OCI-LY3 (cell line): ENCODE measurements at regions not wholly inside any gene's neighbourhood (a gene's known extent, or its start where the extent isn't known, plus 50 kb on each side); places are given as distances from the start of the nearest gene placed in this dataset.

Experiments
- H2AFZ ChIP-seq: fragments of 200-600, 300-600 bp; shearing (Covaris generic); 2 replicates; pipeline ENCODE4 v1.6.0; 2014; ENCODE audit warnings: antibody characterized with exemption, low read depth, low read length
- H3K27ac ChIP-seq: fragments of 200-600, 300-600 bp; sonication (generic); 2 replicates; pipeline ENCODE4 v1.5.1; 2014; ENCODE audit warnings: mild to moderate bottlenecking, low read length, moderate library complexity, mixed read lengths
- H3K27me3 ChIP-seq: fragments of 200-600, 300-600 bp; sonication (generic); 2 replicates; pipeline ENCODE4 v1.6.1; 2014; ENCODE audit warnings: low read depth, low read length, mixed read lengths
- H3K36me3 ChIP-seq: fragments of 200-600, 300-600 bp; sonication (generic); replicated peaks from 2 replicates; pipeline ENCODE3; 2014; ENCODE audit warnings: low read depth, low read length, mixed read lengths
- H3K4me1 ChIP-seq: fragments of 300-600, 200-600 bp; sonication (generic); 2 replicates; pipeline ENCODE4 v1.6.1; 2014; ENCODE audit warnings: low read length, mixed read lengths
- H3K4me2 ChIP-seq: fragments of 200-600, 300-600 bp; sonication (generic); 2 replicates; pipeline ENCODE4 v1.6.1; 2014; ENCODE audit warnings: low read length, mixed read lengths
- H3K4me3 ChIP-seq: fragments of 300-600, 200-600 bp; sonication (generic); 2 replicates; pipeline ENCODE4 v1.5.1; 2014; ENCODE audit warnings: antibody characterized with exemption, mild to moderate bottlenecking, low read length, moderate library complexity
- H3K79me2 ChIP-seq: fragments of 300-600, 200-600 bp; shearing (Covaris generic); 2 replicates; pipeline ENCODE4 v1.6.1; 2014; ENCODE audit warnings: mild to moderate bottlenecking, low read length, mixed read lengths
- H3K9ac ChIP-seq: fragments of 300-600, 200-600 bp; shearing (Covaris generic); 2 replicates; pipeline ENCODE4 v1.6.0; 2014; ENCODE audit warnings: mild to moderate bottlenecking, low read length, moderate library complexity
- H3K9me3 ChIP-seq: fragments of 200-600, 300-600 bp; shearing (Covaris generic); 2 replicates; pipeline ENCODE4 v1.6.1; 2014; ENCODE audit warnings: low read length, mixed read lengths; ENCODE audit not compliant: insufficient read depth
- H4K20me1 ChIP-seq: fragments of 200-600, 300-600 bp; sonication (generic); 2 replicates; pipeline ENCODE4 v1.6.1; 2016; ENCODE audit warnings: low read length, mixed read lengths; ENCODE audit not compliant: insufficient read depth
- EZH2phosphoT487 ChIP-seq: fragments of 200-600 bp; shearing (Covaris generic); IDR thresholded peaks from 2 replicates; pipeline ENCODE4 v1.6.1; 2018; ENCODE audit warnings: antibody characterized with exemption, mixed run types, low read depth
- TF ChIP-seq, protein P1 (sequence below): fragments of 200-600, 300-600 bp; sonication (generic); IDR thresholded peaks from 2 replicates; pipeline ENCODE4 v1.5.1; 2014; ENCODE audit warnings: antibody characterized with exemption, low read length, low read depth

DNA sequence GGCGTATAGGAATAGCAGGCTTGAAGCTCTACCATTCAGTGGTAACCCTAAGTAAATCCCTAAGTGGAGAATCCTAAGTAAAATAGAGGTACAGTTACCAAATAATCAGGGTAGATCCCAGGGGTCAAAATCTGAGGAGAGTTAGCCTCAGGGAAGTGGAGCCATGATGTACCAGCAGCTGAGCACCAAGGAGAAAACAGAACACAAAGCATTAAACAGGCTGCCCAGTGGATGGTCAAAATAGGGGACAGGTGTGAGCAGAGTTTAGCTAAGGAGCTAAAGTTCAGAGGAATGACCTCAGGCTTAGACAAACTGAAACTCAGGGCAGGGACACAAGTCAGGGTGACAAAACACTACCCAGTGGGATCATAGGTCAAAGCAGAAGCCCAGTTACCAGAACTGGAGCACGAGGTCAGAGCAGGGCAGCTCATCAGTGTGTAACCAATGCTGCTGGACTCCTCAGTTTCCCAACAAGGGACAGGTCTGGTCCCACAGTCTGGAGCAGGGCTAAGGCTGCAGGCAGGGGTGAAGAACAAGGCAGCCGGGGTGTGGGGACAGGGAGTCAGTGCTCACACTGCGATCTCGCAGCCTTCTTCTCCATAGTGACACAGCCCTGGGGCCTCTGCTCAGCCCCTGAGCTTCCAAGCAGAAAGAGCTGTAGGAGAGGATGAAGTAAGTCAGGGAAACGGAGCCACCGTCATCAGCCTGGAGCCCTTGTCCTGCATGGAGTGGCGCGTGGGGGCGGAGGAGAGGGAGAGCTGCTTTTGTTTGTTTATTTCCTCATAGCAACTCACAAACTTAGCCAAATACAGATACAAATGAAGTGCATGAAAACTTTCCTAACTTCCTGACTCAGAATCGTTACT lies 264.0 kb downstream of the MREG start:
- H3K9me3 ChIP-seq: no peaks in the 10 kb centered on the region
- no peaks in the 10 kb centered on the region for H4K20me1 ChIP-seq
- no peaks in the 10 kb centered on the region for H3K4me1 ChIP-seq
- TF ChIP-seq, protein P1, sequence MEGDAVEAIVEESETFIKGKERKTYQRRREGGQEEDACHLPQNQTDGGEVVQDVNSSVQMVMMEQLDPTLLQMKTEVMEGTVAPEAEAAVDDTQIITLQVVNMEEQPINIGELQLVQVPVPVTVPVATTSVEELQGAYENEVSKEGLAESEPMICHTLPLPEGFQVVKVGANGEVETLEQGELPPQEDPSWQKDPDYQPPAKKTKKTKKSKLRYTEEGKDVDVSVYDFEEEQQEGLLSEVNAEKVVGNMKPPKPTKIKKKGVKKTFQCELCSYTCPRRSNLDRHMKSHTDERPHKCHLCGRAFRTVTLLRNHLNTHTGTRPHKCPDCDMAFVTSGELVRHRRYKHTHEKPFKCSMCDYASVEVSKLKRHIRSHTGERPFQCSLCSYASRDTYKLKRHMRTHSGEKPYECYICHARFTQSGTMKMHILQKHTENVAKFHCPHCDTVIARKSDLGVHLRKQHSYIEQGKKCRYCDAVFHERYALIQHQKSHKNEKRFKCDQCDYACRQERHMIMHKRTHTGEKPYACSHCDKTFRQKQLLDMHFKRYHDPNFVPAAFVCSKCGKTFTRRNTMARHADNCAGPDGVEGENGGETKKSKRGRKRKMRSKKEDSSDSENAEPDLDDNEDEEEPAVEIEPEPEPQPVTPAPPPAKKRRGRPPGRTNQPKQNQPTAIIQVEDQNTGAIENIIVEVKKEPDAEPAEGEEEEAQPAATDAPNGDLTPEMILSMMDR: no peak
- TF ChIP-seq EZH2phosphoT487: no peak
- H2AFZ ChIP-seq: no peak overlapping the region
- H3K4me2 ChIP-seq: no peak overlapping the region
- no peaks in the 10 kb centered on the region for H3K36me3 ChIP-seq
- no peak overlapping the region for H3K9ac ChIP-seq
- H3K79me2 ChIP-seq: no peaks in the 10 kb centered on the region
- H3K27ac ChIP-seq: no peak overlapping the region
- H3K4me3 ChIP-seq: no peak overlapping the region
- H3K27me3 ChIP-seq: no peaks in the 10 kb centered on the region

GRCh38 chr2:215748446-215748845 lies 264.9 kb downstream of the MREG start:
- H3K4me2 ChIP-seq: no peak overlapping the region
- H3K27ac ChIP-seq: no peak overlapping the region

DNA sequence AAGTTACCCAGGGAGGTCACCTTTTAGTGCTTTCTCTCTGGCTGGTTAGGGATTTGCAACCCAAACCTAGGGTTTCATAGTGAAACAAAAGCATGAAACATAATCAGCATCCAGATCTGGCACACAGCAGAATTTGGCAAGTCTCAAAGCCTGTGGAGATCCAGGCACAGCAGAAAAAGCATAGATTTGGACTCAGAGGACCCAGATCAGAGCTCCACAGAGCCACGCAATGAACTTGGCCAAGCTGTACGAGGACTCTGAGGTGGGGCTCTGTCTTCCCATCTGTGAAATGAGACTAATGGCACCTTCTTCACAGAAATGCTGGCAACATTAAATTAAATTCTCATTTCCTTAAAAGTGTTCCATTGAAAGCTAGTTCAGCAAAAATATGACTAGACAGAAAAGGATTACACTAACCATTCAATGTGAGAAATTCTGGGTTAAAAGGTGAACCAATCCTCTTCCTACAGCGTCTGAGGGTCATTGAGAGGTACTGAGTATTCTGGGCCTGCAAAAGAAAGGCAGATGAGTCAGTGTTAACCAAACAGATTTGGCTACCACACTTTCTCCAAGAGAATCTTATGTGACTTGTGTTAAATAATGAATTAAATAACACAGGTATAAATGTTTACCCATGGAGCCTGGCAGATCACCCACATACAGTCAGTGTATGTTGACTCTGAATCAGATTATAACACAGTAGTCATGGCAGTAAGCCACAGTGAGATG lies 266.3 kb downstream of the MREG start:
- Histone ChIP-seq H2AFZ (no peak overlapping the region), H4K20me1 (no peaks in the 10 kb centered on the region), H3K79me2 (no peaks in the 10 kb centered on the region), H3K4me2 (no peak overlapping the region), H3K36me3 (no peaks in the 10 kb centered on the region), H3K27me3 (no peaks in the 10 kb centered on the region), H3K9me3 (no peaks in the 10 kb centered on the region), H3K4me3 (no peak overlapping the region), H3K27ac (no peak overlapping the region), H3K4me1 (no peaks in the 10 kb centered on the region), H3K9ac (no peak overlapping the region)
- TF ChIP-seq, protein P1: no peak
- TF ChIP-seq EZH2phosphoT487: no peak

More at GRCh38 chr2:215748446-215748845, 264.9 kb downstream of the MREG start:
- no peak for TF ChIP-seq EZH2phosphoT487
- TF ChIP-seq, protein P1: no peak
- no peaks in the 10 kb centered on the region for H3K79me2 ChIP-seq
- H3K9me3 ChIP-seq: no peaks in the 10 kb centered on the region
- no peak overlapping the region for H3K9ac ChIP-seq
- no peaks in the 10 kb centered on the region for H3K36me3 ChIP-seq
- no peak overlapping the region for H2AFZ ChIP-seq
- no peaks in the 10 kb centered on the region for H3K27me3 ChIP-seq
- no peaks in the 10 kb centered on the region for H3K4me1 ChIP-seq
- no peak overlapping the region for H3K4me3 ChIP-seq
- H4K20me1 ChIP-seq: no peaks in the 10 kb centered on the region

- H3K4me3 ChIP-seq: no peak overlapping the region
- no peaks in the 10 kb centered on the region for H3K9me3 ChIP-seq
- no peaks in the 10 kb centered on the region for H3K36me3 ChIP-seq
- H3K79me2 ChIP-seq: no peaks in the 10 kb centered on the region
- H2AFZ ChIP-seq: no peak overlapping the region
- TF ChIP-seq EZH2phosphoT487: no peak
- TF ChIP-seq, protein P1: no peak
- H4K20me1 ChIP-seq: no peaks in the 10 kb centered on the region
- no peak overlapping the region for H3K4me2 ChIP-seq
- H3K9ac ChIP-seq: no peak overlapping the region
- no peaks in the 10 kb centered on the region for H3K4me1 ChIP-seq
- no peak overlapping the region for H3K27ac ChIP-seq
- H3K27me3 ChIP-seq: no peaks in the 10 kb centered on the region
Observed at GRCh38 chr2:215746226-215746886, 267.0 kb downstream of the MREG start.
